Uterus (tissue), 3 donors: ENCODE measurements at regions not wholly inside any gene's neighbourhood (a gene's known extent, or its start where the extent isn't known, plus 50 kb on each side); places are given as distances from the start of the nearest gene placed in this dataset.

Source experiments
- DNase-seq, 2 donors: peaks; one replicate each; pipeline ENCODE4 v3.0.0-alpha.2; 2019 to 2020
- H3K27ac ChIP-seq, 2 donors: fragments of 200-600 bp; sonication (generic); 1 replicate in 1 of 2; 2 replicates in 1 of 2; pipeline ENCODE4 v1.5.1; 2016 to 2018
- H3K27me3 ChIP-seq, 2 donors: fragments of 200-600 bp; sonication (generic); one replicate each; pipeline ENCODE4 v1.5.1; 2018 to 2019; ENCODE audit warnings: control low read depth in 1 of 2
- H3K36me3 ChIP-seq, 2 donors: fragments of 200-600 bp; sonication (generic); one replicate each; pipeline ENCODE4 v1.5.1; 2019; ENCODE audit warnings: control low read depth in 1 of 2
- H3K4me1 ChIP-seq, 2 donors: fragments of 200-600 bp; sonication (generic); one replicate each; pipeline ENCODE4 v1.5.1; 2018 to 2019; ENCODE audit warnings: control low read depth in 1 of 2
- H3K4me3 ChIP-seq, 2 donors: fragments of 200-600 bp; sonication (generic); 1 replicate in 1 of 2; 2 replicates in 1 of 2; pipeline ENCODE4 v1.5.1; 2018 to 2019; ENCODE audit warnings: mild to moderate bottlenecking in 1 of 2
- H3K9me3 ChIP-seq, 2 donors: fragments of 200-600 bp; sonication (generic); one replicate each; pipeline ENCODE4 v1.5.1; 2019; ENCODE audit warnings: control low read depth in 1 of 2
- POLR2A ChIP-seq, 2 donors: fragments of 450-650 bp; IDR thresholded peaks; one replicate each; pipeline ENCODE4 v1.6.1; 2016; ENCODE audit warnings: antibody characterized with exemption in 2 of 2, mild to moderate bottlenecking in 1 of 2, moderate library complexity in 1 of 2
- intact Hi-C: fragments of 100-400 bp; cut with DNase I; formaldehyde crosslinking; loops from one replicate; pipeline ENCODE4 v1.15.1; 2023; ENCODE audit warnings: low total_unique reads
- TF ChIP-seq, protein P1 (sequence below), 4 experiments: fragments of 200-600 bp in 2 of 4; fragments of 450-650 bp in 2 of 4; sonication (generic) in 2 of 4; IDR thresholded peaks; one replicate each; pipeline ENCODE4 v1.5.1; 2016 to 2019; ENCODE audit warnings: antibody characterized with exemption in 4 of 4, mild to moderate bottlenecking in 2 of 4, moderate library complexity in 1 of 4
- donor health status: DM: yes; HTN: yes; CAD: no.

DNA sequence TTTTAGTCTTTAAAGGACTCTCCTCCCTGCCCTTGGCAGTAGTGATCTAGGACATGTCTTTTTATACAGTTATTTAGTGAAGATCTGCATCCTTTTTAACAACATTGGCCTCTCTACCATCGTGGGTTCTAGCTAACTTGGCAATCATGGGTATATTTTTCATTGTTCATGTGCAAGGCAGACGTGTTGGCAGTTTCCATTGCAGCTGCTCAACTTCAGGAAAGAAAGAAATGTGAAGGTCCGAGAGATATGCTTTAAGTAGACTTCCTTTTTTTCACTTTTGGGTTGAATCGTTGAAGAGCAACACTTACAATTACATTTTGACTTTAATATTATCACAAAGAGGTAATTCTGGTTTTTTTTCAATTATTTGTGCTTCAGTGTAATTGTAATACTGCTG lies 172.6 kb downstream of the SATB1 start:
- Histone ChIP-seq H3K4me3 (no peak overlapping the region), H3K4me1 (no peaks in the 10 kb centered on the region), H3K36me3 (no peaks in the 10 kb centered on the region), H3K27me3 (no peaks in the 10 kb centered on the region), H3K27ac (no peak overlapping the region), H3K9me3 (no peaks in the 10 kb centered on the region)
- DNase-seq: no peak
- TF ChIP-seq, protein P1, sequence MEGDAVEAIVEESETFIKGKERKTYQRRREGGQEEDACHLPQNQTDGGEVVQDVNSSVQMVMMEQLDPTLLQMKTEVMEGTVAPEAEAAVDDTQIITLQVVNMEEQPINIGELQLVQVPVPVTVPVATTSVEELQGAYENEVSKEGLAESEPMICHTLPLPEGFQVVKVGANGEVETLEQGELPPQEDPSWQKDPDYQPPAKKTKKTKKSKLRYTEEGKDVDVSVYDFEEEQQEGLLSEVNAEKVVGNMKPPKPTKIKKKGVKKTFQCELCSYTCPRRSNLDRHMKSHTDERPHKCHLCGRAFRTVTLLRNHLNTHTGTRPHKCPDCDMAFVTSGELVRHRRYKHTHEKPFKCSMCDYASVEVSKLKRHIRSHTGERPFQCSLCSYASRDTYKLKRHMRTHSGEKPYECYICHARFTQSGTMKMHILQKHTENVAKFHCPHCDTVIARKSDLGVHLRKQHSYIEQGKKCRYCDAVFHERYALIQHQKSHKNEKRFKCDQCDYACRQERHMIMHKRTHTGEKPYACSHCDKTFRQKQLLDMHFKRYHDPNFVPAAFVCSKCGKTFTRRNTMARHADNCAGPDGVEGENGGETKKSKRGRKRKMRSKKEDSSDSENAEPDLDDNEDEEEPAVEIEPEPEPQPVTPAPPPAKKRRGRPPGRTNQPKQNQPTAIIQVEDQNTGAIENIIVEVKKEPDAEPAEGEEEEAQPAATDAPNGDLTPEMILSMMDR (IDR thresholded peaks at IDR 0.05): no peak
- no peak for TF ChIP-seq POLR2A (IDR thresholded peaks at IDR 0.05)
- intact Hi-C loops: no loop called here

DNA sequence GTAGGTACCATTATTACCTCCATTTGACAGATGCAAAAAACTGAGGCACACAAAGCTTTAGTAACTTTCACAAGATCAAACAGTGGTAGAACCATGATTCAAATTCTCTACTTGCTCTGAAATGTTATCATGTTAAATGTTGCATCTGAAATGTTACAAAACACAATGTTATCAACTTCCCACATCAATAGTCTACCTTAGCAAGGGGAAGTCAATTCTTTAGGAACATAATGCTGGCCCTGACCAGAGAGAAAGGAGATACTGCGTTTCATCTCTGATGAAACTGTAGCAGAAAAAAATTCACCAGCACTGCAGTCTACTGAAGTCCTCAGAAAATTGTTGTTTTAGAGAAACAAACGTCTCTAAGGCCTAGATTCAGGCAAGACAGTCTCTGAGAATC lies 174.1 kb downstream of the SATB1 start:
- no peak for DNase-seq
- TF ChIP-seq, protein P1 (IDR thresholded peaks at IDR 0.05): no peak
- TF ChIP-seq POLR2A (IDR thresholded peaks at IDR 0.05): no peak
- H3K27me3 ChIP-seq: no peaks in the 10 kb centered on the region
- intact Hi-C loops: no loop called here
- no peaks in the 10 kb centered on the region for H3K4me1 ChIP-seq
- H3K36me3 ChIP-seq: no peaks in the 10 kb centered on the region
- H3K27ac ChIP-seq: no peak overlapping the region
- H3K9me3 ChIP-seq: no peaks in the 10 kb centered on the region
- H3K4me3 ChIP-seq: no peak overlapping the region

DNA sequence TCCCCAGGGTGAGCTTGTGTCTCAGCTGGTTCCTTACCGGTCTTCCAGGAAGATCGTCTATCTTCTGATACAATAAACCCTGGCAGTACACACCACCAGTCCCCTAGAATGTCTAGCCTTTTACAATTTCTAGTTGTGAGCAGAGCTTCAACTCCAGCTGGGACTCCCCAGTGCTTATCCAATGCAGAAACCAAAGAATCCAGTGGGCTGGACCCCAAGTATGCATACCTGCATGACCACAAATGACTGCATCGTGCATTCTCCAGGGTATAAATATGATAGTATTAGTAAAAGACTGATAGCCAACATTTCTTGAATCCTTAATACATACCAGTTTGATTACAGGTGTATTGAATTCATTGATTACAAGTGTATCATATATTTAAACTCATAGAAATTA lies 176.0 kb downstream of the SATB1 start:
- Histone ChIP-seq H3K36me3 (no peaks in the 10 kb centered on the region), H3K27me3 (no peaks in the 10 kb centered on the region), H3K9me3 (no peaks in the 10 kb centered on the region), H3K4me1 (no peaks in the 10 kb centered on the region), H3K27ac (no peak overlapping the region), H3K4me3 (no peak overlapping the region)
- intact Hi-C loops: no loop called here
- TF ChIP-seq, protein P1 (IDR thresholded peaks at IDR 0.05): no peak
- TF ChIP-seq POLR2A (IDR thresholded peaks at IDR 0.05): no peak
- no peak for DNase-seq

DNA sequence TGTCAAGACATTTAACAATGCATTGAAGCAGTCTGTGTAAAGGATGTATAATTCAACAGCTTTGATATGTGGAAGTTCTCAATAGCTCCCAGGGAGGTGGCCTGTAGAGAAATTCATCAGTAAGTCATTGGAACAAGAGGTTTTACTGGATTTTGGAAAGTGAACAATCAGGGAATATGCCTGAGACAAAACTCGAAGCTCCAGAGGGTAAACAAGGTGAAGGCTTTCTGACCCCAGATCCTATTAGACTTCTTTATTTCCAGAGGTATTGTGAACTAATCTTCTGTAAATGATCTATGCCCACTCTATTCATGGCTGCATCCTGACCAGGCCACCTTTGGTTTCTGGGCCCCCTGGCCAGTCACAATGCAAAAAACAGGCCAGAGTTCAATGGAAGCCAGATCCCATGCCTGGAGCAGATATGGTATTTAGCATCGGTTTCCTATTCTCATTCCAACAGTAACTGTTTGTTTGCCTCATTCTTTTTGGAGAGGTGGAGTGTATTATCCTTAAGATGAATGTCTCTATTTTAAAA lies 177.3 kb downstream of the SATB1 start:
- TF ChIP-seq POLR2A (IDR thresholded peaks at IDR 0.05): no peak
- TF ChIP-seq, protein P1 (IDR thresholded peaks at IDR 0.05): no peak
- H3K36me3 ChIP-seq: no peaks in the 10 kb centered on the region
- no peaks in the 10 kb centered on the region for H3K27me3 ChIP-seq
- DNase-seq: no peak
- intact Hi-C loops: no loop called here
- no peak overlapping the region for H3K27ac ChIP-seq
- H3K4me1 ChIP-seq: no peaks in the 10 kb centered on the region
- no peaks in the 10 kb centered on the region for H3K9me3 ChIP-seq
- H3K4me3 ChIP-seq: no peak overlapping the region

DNA sequence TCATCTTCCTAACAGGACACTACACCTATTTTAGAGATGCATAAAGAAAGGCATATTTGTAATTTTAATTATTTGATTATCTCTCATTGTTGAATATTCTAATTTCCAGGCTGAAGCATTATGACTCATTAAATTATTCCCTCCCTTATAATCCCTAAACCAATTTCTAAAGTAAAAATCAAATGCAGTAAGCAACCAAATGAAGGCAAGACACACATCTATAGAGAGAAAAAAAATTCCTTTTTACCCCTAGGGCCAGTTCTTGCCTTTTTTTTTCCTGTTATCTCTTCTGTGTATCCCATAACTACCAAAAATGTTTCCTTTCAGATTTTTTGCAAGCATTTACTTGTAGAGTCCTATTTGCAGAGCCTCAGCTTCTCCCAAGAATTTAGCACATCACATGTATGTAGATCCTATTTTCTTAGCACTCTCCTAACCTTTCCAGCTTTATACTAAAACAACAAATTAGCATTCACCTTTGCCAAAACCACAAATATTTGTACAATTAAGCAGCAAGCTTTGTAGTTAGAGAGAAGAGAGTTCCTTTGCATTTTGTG lies 177.9 kb downstream of the SATB1 start:
- Histone ChIP-seq H3K36me3 (no peaks in the 10 kb centered on the region), H3K27me3 (no peaks in the 10 kb centered on the region), H3K4me3 (no peak overlapping the region), H3K27ac (no peak overlapping the region), H3K9me3 (no peaks in the 10 kb centered on the region), H3K4me1 (no peaks in the 10 kb centered on the region)
- intact Hi-C loops: no loop called here
- TF ChIP-seq, protein P1 (IDR thresholded peaks at IDR 0.05): no peak
- TF ChIP-seq POLR2A (IDR thresholded peaks at IDR 0.05): no peak
- DNase-seq: no peak
